Thoracic aorta (tissue), 2 donors: ENCODE measurements at regions not wholly inside any gene's neighbourhood (a gene's known extent, or its start where the extent isn't known, plus 50 kb on each side); places are given as distances from the start of the nearest gene placed in this dataset.
"Not testable (repeated sequence)": the region's sequence is repeated elsewhere in the genome, so short reads cannot be mapped to it uniquely, and the experiment has no call there.

ENCODE experiments used
- ATAC-seq: fragments of 150-250 bp; one replicate; pipeline ENCODE4 v1.8.0; 2017; ENCODE audit warnings: low read depth; ENCODE audit not compliant: insufficient number of reproducible peaks, low FRiP score
- DNase-seq: peaks from one replicate; pipeline ENCODE4 v3.0.0-alpha.2; 2020; ENCODE audit warnings: low spot score
- H3K27ac ChIP-seq, 2 donors: fragments of 200-600 bp; sonication (generic); 1 replicate in 1 of 2; 2 replicates in 1 of 2; pipeline ENCODE4 v1.5.1; 2016; ENCODE audit warnings: mild to moderate bottlenecking in 2 of 2, moderate library complexity in 2 of 2
- H3K27me3 ChIP-seq: fragments of 200-600 bp; sonication (generic); replicated peaks from 2 replicates; pipeline ENCODE4 v1.6.0; 2016; ENCODE audit warnings: mild to moderate bottlenecking; ENCODE audit not compliant: insufficient read depth
- H3K36me3 ChIP-seq: fragments of 200-600 bp; sonication (generic); one replicate; pipeline ENCODE4 v1.5.1; 2016
- H3K4me1 ChIP-seq, 2 donors: fragments of 200-600 bp; sonication (generic); 1 replicate in 1 of 2; 2 replicates in 1 of 2; pipeline versions ENCODE4 v1.5.1 to v1.6.0; 2016; ENCODE audit warnings: low read depth in 2 of 2, mild to moderate bottlenecking in 1 of 2; ENCODE audit not compliant: control insufficient read depth in 1 of 2
- H3K4me3 ChIP-seq: fragments of 200-600 bp; sonication (generic); 2 replicates; pipeline ENCODE4 v1.5.1; 2016; ENCODE audit warnings: mild to moderate bottlenecking
- H3K9me3 ChIP-seq: fragments of 200-600 bp; sonication (generic); 2 replicates; pipeline ENCODE4 v1.5.1; 2016
- CTCF ChIP-seq: fragments of 200-600 bp; sonication (generic); IDR thresholded peaks from one replicate; pipeline ENCODE4 v1.5.1; 2019; ENCODE audit warnings: antibody characterized with exemption

GRCh38 chr7:49660170-49660783 lies 113.2 kb upstream of the VWC2 start:
- Histone ChIP-seq H3K36me3 (no peaks in the 10 kb centered on the region), H3K4me1 (no peaks in the 10 kb centered on the region), H3K9me3 (no peaks in the 10 kb centered on the region), H3K27me3 (no peaks in the 10 kb centered on the region), H3K4me3 (no peak overlapping the region), H3K27ac (no peak overlapping the region)
- no peak for ATAC-seq
- no peak for DNase-seq
- TF ChIP-seq CTCF: no peak

GRCh38 chr7:49660976-49661375 lies 112.5 kb upstream of the VWC2 start:
- DNase-seq: no peak
- ATAC-seq: no peak

DNA sequence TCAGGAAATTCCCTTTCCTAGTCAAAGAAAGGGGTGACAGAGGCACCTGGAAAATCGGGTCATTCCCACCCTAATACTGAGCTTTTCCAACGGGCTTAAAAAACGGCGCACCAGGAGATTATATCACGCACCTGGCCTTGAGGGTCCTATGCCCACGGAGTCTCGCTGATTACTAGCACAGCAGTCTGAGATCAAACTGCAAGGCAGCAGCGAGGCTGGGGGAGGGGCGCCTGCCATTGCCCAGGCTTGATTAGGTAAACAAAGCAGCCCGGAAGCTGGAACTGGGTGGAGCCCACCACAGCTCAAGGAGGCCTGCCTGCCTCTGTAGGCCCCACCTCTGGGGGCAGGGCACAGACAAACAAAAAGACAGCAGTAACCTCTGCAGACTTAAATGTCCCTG lies 107.5 kb upstream of the VWC2 start:
- not testable (repeated sequence) for H3K4me3 ChIP-seq, DNase-seq, H3K36me3 ChIP-seq, H3K27ac ChIP-seq, H3K9me3 ChIP-seq, ATAC-seq, H3K4me1 ChIP-seq, H3K27me3 ChIP-seq

More at GRCh38 chr7:49660976-49661375, 112.5 kb upstream of the VWC2 start:
- Histone ChIP-seq H3K27ac (no peak overlapping the region), H3K36me3 (no peaks in the 10 kb centered on the region), H3K27me3 (no peaks in the 10 kb centered on the region), H3K4me3 (no peak overlapping the region), H3K4me1 (no peaks in the 10 kb centered on the region), H3K9me3 (no peaks in the 10 kb centered on the region)
- no peak for TF ChIP-seq CTCF

- no peaks in the 10 kb centered on the region for H3K4me1 ChIP-seq
- H3K9me3 ChIP-seq: no peaks in the 10 kb centered on the region
- DNase-seq: no peak
- no peak for TF ChIP-seq CTCF
- H3K27ac ChIP-seq: no peak overlapping the region
- H3K4me3 ChIP-seq: no peak overlapping the region
- H3K27me3 ChIP-seq: no peaks in the 10 kb centered on the region
- no peak for ATAC-seq
- no peaks in the 10 kb centered on the region for H3K36me3 ChIP-seq
These were observed 106.7 kb upstream of the VWC2 start for GRCh38 chr7:49666764-49667163.

- no peak for TF ChIP-seq CTCF
- Histone ChIP-seq H3K36me3 (no peaks in the 10 kb centered on the region), H3K27me3 (no peaks in the 10 kb centered on the region), H3K27ac (no peak overlapping the region), H3K4me3 (no peak overlapping the region), H3K9me3 (no peaks in the 10 kb centered on the region), H3K4me1 (no peaks in the 10 kb centered on the region)
- no peak for ATAC-seq
- DNase-seq: no peak
These were observed 104.2 kb upstream of the VWC2 start for GRCh38 chr7:49669285-49669684.

DNA sequence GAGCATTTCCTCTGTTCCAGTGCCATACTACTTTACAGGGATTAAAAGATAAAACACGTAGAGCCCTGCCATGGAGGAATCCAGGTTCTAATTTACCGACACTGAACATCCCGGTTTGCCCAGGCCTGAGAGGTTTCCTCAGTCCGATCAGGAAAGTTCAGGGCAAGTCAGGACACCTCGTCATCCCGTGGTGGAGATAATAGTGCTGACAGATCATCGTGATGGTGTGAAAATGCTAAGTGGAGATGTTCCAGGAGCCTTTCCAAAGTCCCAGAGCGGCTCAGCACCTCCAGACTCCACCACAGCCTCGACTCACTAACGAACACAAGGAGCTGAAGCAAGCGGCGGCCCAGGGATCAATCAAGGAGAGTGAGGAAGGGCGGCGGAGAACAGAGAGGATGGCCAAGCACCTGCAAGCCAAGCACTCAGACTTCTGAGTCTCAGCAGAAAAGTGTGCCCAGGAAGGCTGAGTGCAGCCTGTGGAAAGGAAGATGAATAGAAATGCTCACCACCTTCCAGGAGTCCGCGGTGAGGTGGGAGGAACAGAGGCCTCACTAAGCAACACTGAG lies 103.7 kb upstream of the VWC2 start:
- H3K4me1 ChIP-seq: no peaks in the 10 kb centered on the region
- no peaks in the 10 kb centered on the region for H3K27me3 ChIP-seq
- no peak overlapping the region for H3K4me3 ChIP-seq
- H3K27ac ChIP-seq: no peak overlapping the region
- H3K36me3 ChIP-seq: no peaks in the 10 kb centered on the region
- DNase-seq: no peak
- no peaks in the 10 kb centered on the region for H3K9me3 ChIP-seq
- TF ChIP-seq CTCF: no peak
- ATAC-seq: no peak
